ENCODE measurements at regions not wholly inside any gene's neighbourhood (a gene's known extent, or its start where the extent isn't known, plus 50 kb on each side); places are given as distances from the start of the nearest gene placed in this dataset.

DNA sequence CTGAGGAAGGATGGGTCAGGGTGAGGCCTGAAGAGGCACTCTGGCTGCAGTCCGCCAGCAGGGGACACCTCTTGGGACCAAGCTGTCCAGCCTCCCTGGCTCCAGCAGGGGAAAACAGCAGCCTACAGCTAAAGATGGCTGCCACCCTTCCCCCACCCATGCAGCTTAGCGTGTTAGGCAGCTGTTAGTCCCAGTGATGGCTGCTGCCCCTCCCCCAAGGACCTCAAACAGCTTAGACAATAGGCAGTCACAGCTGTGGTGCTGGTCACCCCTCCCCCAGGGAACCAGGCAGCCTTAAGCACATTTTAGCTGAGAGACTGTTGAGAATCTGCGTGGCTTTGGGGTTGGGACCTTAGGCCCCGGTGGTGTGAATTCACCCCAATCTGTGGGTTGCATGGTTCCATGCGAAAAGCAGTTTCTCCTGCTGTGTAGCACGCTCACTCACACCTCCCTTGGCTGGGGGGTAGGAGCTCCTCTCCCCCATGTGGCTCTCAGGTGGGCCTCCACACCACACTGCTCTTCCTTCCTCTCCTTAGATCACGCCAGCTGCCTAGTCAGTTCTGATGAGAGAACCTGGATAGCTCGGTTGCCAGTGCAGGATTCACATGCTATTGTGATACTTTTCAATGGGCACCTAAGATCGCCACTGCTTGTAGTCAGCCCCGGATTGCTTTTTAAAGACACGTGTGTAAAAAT lies 140.5 kb upstream of the CADPS start:
- TF ChIP-seq, protein P1, sequence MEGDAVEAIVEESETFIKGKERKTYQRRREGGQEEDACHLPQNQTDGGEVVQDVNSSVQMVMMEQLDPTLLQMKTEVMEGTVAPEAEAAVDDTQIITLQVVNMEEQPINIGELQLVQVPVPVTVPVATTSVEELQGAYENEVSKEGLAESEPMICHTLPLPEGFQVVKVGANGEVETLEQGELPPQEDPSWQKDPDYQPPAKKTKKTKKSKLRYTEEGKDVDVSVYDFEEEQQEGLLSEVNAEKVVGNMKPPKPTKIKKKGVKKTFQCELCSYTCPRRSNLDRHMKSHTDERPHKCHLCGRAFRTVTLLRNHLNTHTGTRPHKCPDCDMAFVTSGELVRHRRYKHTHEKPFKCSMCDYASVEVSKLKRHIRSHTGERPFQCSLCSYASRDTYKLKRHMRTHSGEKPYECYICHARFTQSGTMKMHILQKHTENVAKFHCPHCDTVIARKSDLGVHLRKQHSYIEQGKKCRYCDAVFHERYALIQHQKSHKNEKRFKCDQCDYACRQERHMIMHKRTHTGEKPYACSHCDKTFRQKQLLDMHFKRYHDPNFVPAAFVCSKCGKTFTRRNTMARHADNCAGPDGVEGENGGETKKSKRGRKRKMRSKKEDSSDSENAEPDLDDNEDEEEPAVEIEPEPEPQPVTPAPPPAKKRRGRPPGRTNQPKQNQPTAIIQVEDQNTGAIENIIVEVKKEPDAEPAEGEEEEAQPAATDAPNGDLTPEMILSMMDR (IDR thresholded peaks at IDR 0.05): no peak
- TF ChIP-seq SP1 (CRISPR knock-in tag; conservative IDR thresholded peaks at IDR 0.05) (peak; percentile 67), GRHL2 (CRISPR knock-in tag; IDR thresholded peaks at IDR 0.05; ENCODE audit: insufficient replicate concordance, severe bottlenecking) (no peak), TCF7 (CRISPR knock-in tag; IDR thresholded peaks at IDR 0.05; ENCODE audit: low read depth) (no peak), CREM (CRISPR knock-in tag; IDR thresholded peaks at IDR 0.05) (no peak), IRF2 (CRISPR knock-in tag; IDR thresholded peaks at IDR 0.05; ENCODE audit: borderline replicate concordance, low read depth) (no peak), ZNF263 (CRISPR knock-in tag; IDR thresholded peaks at IDR 0.05; ENCODE audit: low read depth) (no peak), NFE2L1 (CRISPR knock-in tag; IDR thresholded peaks at IDR 0.05) (peak; percentile 40; the same call in 1 of the 2 replicates), JUN (CRISPR knock-in tag; IDR thresholded peaks at IDR 0.05) (no peak)
- TF ChIP-seq, protein P2, sequence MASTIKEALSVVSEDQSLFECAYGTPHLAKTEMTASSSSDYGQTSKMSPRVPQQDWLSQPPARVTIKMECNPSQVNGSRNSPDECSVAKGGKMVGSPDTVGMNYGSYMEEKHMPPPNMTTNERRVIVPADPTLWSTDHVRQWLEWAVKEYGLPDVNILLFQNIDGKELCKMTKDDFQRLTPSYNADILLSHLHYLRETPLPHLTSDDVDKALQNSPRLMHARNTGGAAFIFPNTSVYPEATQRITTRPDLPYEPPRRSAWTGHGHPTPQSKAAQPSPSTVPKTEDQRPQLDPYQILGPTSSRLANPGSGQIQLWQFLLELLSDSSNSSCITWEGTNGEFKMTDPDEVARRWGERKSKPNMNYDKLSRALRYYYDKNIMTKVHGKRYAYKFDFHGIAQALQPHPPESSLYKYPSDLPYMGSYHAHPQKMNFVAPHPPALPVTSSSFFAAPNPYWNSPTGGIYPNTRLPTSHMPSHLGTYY (CRISPR knock-in tag; IDR thresholded peaks at IDR 0.05): no peak
